GM21619 (cell line): ENCODE measurements at regions not wholly inside any gene's neighbourhood (a gene's known extent, or its start where the extent isn't known, plus 50 kb on each side); places are given as distances from the start of the nearest gene placed in this dataset.

Experiments
- ATAC-seq: cut with Tn5 transposase; IDR thresholded peaks from one replicate; pipeline ENCODE4 v1.9.1; 2021; ENCODE audit not compliant: unreplicated experiment

- ATAC-seq = no peak
Measured at GRCh38 chr5:153096381-153096780, 394.1 kb upstream of the GRIA1 start.

GRCh38 chr5:153099328-153099727, 391.1 kb upstream of the GRIA1 start:
- no peak for ATAC-seq

GRCh38 chr5:153101235-153102180, 389.0 kb upstream of the GRIA1 start:
- no peak for ATAC-seq

- ATAC-seq = no peak
Measured at GRCh38 chr5:153116916-153117315, 373.6 kb upstream of the GRIA1 start.

- no peak for ATAC-seq
Measured at GRCh38 chr5:153118018-153118417, 372.5 kb upstream of the GRIA1 start.

- no peak for ATAC-seq
Measured at GRCh38 chr5:153122403-153122802, 368.1 kb upstream of the GRIA1 start.

GRCh38 chr5:153130296-153130695, 360.2 kb upstream of the GRIA1 start:
- no peak for ATAC-seq

GRCh38 chr5:153135411-153135810, 355.1 kb upstream of the GRIA1 start:
- ATAC-seq = no peak

GRCh38 chr5:153136910-153137614, 353.4 kb upstream of the GRIA1 start:
- no peak for ATAC-seq

- peak; percentile 77 for ATAC-seq
Measured at GRCh38 chr5:153147891-153148623, 342.4 kb upstream of the GRIA1 start.

GRCh38 chr5:153148624-153148976, 341.9 kb upstream of the GRIA1 start:
- no peak for ATAC-seq

- ATAC-seq = no peak
Measured at GRCh38 chr5:153151558-153151957, 338.9 kb upstream of the GRIA1 start.

GRCh38 chr5:153153086-153153485, 337.4 kb upstream of the GRIA1 start:
- no peak for ATAC-seq

GRCh38 chr5:153157156-153157555, 333.3 kb upstream of the GRIA1 start:
- peak; percentile 72 for ATAC-seq

GRCh38 chr5:153158608-153159007, 331.9 kb upstream of the GRIA1 start:
- no peak for ATAC-seq

- no peak for ATAC-seq
Measured at GRCh38 chr5:153159616-153160015, 330.9 kb upstream of the GRIA1 start.

GRCh38 chr5:153168241-153168640, 322.2 kb upstream of the GRIA1 start:
- ATAC-seq = no peak

- no peak for ATAC-seq
Measured at GRCh38 chr5:153187503-153187902, 303.0 kb upstream of the GRIA1 start.

- no peak for ATAC-seq
Measured at GRCh38 chr5:153206361-153206760, 284.1 kb upstream of the GRIA1 start.

- no peak for ATAC-seq
Measured at GRCh38 chr5:153209016-153209415, 281.5 kb upstream of the GRIA1 start.

GRCh38 chr5:153209687-153210086, 280.8 kb upstream of the GRIA1 start:
- ATAC-seq = no peak

GRCh38 chr5:153211076-153211475, 279.4 kb upstream of the GRIA1 start:
- ATAC-seq = no peak
